DOHH2 (cell line): ENCODE measurements at regions not wholly inside any gene's neighbourhood (a gene's known extent, or its start where the extent isn't known, plus 50 kb on each side); places are given as distances from the start of the nearest gene placed in this dataset.

Experiments used
- H3F3A ChIP-seq: fragments of 200-600 bp; sonication (generic), shearing (Covaris generic); 2 replicates; pipeline ENCODE4 v1.6.0; 2016; ENCODE audit warnings: antibody characterized with exemption, mild to moderate bottlenecking; ENCODE audit not compliant: control insufficient read depth, insufficient read depth
- H3K27ac ChIP-seq: fragments of 200-600 bp; sonication (generic); 2 replicates; pipeline ENCODE4 v1.5.1; 2014; ENCODE audit warnings: low read depth, mild to moderate bottlenecking, low read length, moderate library complexity
- H3K27me3 ChIP-seq: fragments of 200-600 bp; sonication (generic); 2 replicates; pipeline ENCODE4 v1.6.1; 2014; ENCODE audit warnings: mild to moderate bottlenecking, low read length, mixed read lengths; ENCODE audit not compliant: control insufficient read depth
- H3K36me3 ChIP-seq: fragments of 200-600 bp; sonication (generic); 2 replicates; pipeline ENCODE4 v1.6.1; 2014; ENCODE audit warnings: mild to moderate bottlenecking, low read length, moderate library complexity, mixed read lengths; ENCODE audit not compliant: control insufficient read depth
- H3K4me1 ChIP-seq: fragments of 200-600 bp; sonication (generic); 2 replicates; pipeline ENCODE4 v1.6.1; 2014; ENCODE audit warnings: mild to moderate bottlenecking, low read length, mixed read lengths; ENCODE audit not compliant: control insufficient read depth
- H3K4me2 ChIP-seq: fragments of 200-600 bp; sonication (generic); 2 replicates; pipeline ENCODE4 v1.6.0; 2014; ENCODE audit warnings: mild to moderate bottlenecking, low read length, moderate library complexity
- H3K4me3 ChIP-seq: fragments of 200-600 bp; sonication (generic); 2 replicates; pipeline ENCODE4 v1.5.1; 2014; ENCODE audit warnings: mild to moderate bottlenecking, low read length, mixed read lengths
- H3K79me2 ChIP-seq: fragments of 200-600 bp; sonication (generic); 2 replicates; pipeline ENCODE4 v1.6.1; 2014; ENCODE audit warnings: mild to moderate bottlenecking, low read length, mixed read lengths; ENCODE audit not compliant: control insufficient read depth
- H3K9me2 ChIP-seq: fragments of 200-600 bp; sonication (generic); replicated peaks from 2 replicates; pipeline ENCODE4 v1.6.1; 2014; ENCODE audit warnings: mild to moderate bottlenecking, low read length, mixed read lengths; ENCODE audit not compliant: control insufficient read depth
- H3K9me3 ChIP-seq: fragments of 200-600 bp; sonication (generic); 2 replicates; pipeline ENCODE4 v1.6.1; 2014; ENCODE audit warnings: antibody characterized with exemption, low read length, mixed read lengths; ENCODE audit not compliant: control insufficient read depth, insufficient read depth
- H4K20me1 ChIP-seq: fragments of 200-600 bp; sonication (generic); 2 replicates; pipeline ENCODE4 v1.6.0; 2014; ENCODE audit warnings: low read depth, mild to moderate bottlenecking, antibody characterized with exemption, low read length, moderate library complexity; ENCODE audit not compliant: control insufficient read depth, insufficient read depth
- CTCF ChIP-seq: fragments of 200-600 bp; sonication (generic); IDR thresholded peaks from one replicate; pipeline ENCODE4 v1.5.1; 2014; ENCODE audit warnings: antibody characterized with exemption, mild to moderate bottlenecking, low read depth, low read length; ENCODE audit not compliant: poor library complexity, severe bottlenecking
- EZH2phosphoT487 ChIP-seq: fragments of 200-600 bp; sonication (generic); IDR thresholded peaks from 2 replicates; pipeline ENCODE4 v1.6.1; 2017; ENCODE audit warnings: borderline replicate concordance, mild to moderate bottlenecking, antibody characterized with exemption, low read length, moderate library complexity, mixed read lengths

DNA sequence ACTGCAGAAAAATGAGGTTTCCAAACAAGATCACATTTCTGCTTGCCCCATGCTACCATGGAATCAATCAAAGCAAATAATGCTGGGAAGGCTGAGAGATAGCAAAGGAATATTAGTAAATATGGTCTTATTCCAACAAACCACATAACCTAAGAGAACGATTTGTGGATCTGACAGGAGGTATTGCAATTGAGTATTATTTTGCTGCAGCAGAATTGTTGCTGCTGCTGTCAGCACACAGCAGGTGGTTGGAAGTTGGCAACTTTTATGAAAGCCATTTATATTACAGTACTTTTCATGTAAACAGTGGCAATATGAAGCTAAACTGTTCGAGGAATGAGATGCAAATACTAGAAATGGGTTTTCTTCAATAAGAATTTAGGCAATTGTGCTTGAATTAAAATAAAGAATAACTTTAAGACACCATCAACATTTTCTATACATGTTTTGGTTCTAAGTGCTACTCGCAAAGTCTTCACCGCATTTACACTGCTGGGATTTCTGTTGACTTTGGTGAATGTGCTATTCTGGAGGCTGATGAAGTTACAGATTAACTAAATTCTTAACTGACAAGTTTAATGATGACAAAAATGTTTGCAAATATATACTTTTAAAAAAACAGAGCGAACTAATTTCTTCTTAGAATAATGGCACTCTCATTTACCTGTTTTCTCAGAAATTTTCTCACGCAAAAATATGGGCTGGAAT lies 1285.7 kb downstream of the CNTNAP5 start:
- H3K79me2 ChIP-seq = no peaks in the 10 kb centered on the region
- H3K36me3 ChIP-seq = no peaks in the 10 kb centered on the region
- H3K27ac ChIP-seq = no peak overlapping the region
- no peak overlapping the region for H3K4me3 ChIP-seq
- no peaks in the 10 kb centered on the region for H3K9me2 ChIP-seq
- H3K9me3 ChIP-seq = no peaks in the 10 kb centered on the region
- no peaks in the 10 kb centered on the region for H3K27me3 ChIP-seq
- H3K4me2 ChIP-seq = no peak overlapping the region
- H4K20me1 ChIP-seq = no peaks in the 10 kb centered on the region
- H3F3A ChIP-seq = no peaks in the 10 kb centered on the region
- no peaks in the 10 kb centered on the region for H3K4me1 ChIP-seq
- TF ChIP-seq EZH2phosphoT487 (no peak), CTCF (no peak)

DNA sequence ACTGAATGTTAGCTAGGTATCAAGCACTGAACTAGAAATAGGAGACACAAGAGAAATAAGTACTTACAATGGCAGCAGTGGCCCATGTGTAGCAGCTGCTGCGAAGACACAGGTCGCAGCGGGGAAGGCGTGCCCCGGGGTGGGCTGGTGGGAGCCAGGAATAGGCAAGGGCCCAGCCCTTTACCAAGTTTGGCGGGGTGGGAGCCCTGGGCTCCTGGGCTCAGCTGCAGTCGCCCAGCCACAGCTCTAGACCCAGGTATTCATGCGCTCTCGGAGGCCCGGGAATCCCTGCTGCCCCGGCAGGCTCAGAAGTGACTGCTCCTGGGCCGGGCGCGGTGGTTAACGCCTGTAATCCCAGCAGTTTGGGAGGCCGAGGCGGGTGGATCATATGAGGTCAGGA lies 1287.3 kb downstream of the CNTNAP5 start:
- Histone ChIP-seq H3F3A (no peaks in the 10 kb centered on the region), H4K20me1 (no peaks in the 10 kb centered on the region), H3K36me3 (no peaks in the 10 kb centered on the region), H3K27me3 (no peaks in the 10 kb centered on the region), H3K9me3 (no peaks in the 10 kb centered on the region), H3K79me2 (no peaks in the 10 kb centered on the region), H3K4me2 (no peak overlapping the region), H3K9me2 (no peaks in the 10 kb centered on the region), H3K27ac (no peak overlapping the region), H3K4me3 (no peak overlapping the region), H3K4me1 (no peaks in the 10 kb centered on the region)
- TF ChIP-seq EZH2phosphoT487 (no peak), CTCF (no peak)

DNA sequence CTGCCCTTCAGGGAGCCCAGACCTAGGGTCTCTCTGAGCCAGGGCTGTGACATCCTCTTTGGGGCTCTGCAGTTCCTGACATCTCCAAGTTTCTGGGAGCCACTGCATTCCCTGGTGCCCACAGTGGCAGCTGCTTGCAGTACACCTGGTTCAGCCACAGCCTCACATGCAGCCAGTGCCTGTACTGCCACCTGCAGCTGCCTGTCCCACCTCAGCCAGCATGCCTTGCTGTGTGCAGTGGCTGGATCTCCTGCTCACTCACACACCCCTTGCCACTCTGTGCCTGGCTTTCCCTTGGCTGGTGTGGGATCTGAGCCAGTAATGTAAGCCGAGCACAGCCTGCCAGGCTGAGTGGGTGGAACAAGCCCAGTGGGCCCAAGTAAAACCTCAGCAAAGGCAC lies 1288.7 kb downstream of the CNTNAP5 start:
- no peaks in the 10 kb centered on the region for H3K79me2 ChIP-seq
- H3F3A ChIP-seq = no peaks in the 10 kb centered on the region
- no peaks in the 10 kb centered on the region for H3K36me3 ChIP-seq
- no peak overlapping the region for H3K4me3 ChIP-seq
- H3K4me2 ChIP-seq = no peak overlapping the region
- no peak for TF ChIP-seq CTCF
- no peak for TF ChIP-seq EZH2phosphoT487
- no peaks in the 10 kb centered on the region for H3K9me2 ChIP-seq
- no peaks in the 10 kb centered on the region; the same call in 1 of the 2 replicates for H3K9me3 ChIP-seq
- H3K4me1 ChIP-seq = no peaks in the 10 kb centered on the region
- H3K27me3 ChIP-seq = no peaks in the 10 kb centered on the region
- H3K27ac ChIP-seq = no peak overlapping the region
- no peaks in the 10 kb centered on the region for H4K20me1 ChIP-seq
